H1 (cell line): ENCODE measurements at regions not wholly inside any gene's neighbourhood (a gene's known extent, or its start where the extent isn't known, plus 50 kb on each side); places are given as distances from the start of the nearest gene placed in this dataset.

Source experiments
- TF ChIP-seq, protein P1 (sequence below): fragments of 300-600 bp; sonication (generic); IDR thresholded peaks from 2 replicates; pipeline ENCODE4 v1.7.1; 2012; ENCODE audit warnings: low read length, moderate library complexity, mild to moderate bottlenecking, inconsistent platforms; ENCODE audit not compliant: insufficient replicate concordance

DNA sequence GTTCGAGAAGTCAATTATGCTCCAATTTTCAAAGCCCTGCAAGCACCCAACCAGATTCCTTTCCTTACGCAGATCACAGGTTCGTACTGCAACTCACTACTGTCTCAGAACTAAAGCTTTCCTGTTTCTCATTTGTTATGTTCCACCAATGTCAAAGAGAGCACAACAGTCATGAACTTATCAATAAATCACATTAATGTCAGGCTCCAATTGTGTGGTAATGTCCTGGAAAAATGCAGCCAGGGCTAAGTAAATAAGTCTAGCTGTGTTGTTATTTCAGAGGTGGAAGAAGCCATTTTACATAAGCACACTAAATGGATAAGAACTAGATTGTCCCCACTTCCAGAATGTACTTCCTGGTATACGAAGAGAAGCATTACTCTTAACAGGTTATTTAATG is 488.6 kb upstream of the PTGER4 start (continued):
- TF ChIP-seq, protein P1, sequence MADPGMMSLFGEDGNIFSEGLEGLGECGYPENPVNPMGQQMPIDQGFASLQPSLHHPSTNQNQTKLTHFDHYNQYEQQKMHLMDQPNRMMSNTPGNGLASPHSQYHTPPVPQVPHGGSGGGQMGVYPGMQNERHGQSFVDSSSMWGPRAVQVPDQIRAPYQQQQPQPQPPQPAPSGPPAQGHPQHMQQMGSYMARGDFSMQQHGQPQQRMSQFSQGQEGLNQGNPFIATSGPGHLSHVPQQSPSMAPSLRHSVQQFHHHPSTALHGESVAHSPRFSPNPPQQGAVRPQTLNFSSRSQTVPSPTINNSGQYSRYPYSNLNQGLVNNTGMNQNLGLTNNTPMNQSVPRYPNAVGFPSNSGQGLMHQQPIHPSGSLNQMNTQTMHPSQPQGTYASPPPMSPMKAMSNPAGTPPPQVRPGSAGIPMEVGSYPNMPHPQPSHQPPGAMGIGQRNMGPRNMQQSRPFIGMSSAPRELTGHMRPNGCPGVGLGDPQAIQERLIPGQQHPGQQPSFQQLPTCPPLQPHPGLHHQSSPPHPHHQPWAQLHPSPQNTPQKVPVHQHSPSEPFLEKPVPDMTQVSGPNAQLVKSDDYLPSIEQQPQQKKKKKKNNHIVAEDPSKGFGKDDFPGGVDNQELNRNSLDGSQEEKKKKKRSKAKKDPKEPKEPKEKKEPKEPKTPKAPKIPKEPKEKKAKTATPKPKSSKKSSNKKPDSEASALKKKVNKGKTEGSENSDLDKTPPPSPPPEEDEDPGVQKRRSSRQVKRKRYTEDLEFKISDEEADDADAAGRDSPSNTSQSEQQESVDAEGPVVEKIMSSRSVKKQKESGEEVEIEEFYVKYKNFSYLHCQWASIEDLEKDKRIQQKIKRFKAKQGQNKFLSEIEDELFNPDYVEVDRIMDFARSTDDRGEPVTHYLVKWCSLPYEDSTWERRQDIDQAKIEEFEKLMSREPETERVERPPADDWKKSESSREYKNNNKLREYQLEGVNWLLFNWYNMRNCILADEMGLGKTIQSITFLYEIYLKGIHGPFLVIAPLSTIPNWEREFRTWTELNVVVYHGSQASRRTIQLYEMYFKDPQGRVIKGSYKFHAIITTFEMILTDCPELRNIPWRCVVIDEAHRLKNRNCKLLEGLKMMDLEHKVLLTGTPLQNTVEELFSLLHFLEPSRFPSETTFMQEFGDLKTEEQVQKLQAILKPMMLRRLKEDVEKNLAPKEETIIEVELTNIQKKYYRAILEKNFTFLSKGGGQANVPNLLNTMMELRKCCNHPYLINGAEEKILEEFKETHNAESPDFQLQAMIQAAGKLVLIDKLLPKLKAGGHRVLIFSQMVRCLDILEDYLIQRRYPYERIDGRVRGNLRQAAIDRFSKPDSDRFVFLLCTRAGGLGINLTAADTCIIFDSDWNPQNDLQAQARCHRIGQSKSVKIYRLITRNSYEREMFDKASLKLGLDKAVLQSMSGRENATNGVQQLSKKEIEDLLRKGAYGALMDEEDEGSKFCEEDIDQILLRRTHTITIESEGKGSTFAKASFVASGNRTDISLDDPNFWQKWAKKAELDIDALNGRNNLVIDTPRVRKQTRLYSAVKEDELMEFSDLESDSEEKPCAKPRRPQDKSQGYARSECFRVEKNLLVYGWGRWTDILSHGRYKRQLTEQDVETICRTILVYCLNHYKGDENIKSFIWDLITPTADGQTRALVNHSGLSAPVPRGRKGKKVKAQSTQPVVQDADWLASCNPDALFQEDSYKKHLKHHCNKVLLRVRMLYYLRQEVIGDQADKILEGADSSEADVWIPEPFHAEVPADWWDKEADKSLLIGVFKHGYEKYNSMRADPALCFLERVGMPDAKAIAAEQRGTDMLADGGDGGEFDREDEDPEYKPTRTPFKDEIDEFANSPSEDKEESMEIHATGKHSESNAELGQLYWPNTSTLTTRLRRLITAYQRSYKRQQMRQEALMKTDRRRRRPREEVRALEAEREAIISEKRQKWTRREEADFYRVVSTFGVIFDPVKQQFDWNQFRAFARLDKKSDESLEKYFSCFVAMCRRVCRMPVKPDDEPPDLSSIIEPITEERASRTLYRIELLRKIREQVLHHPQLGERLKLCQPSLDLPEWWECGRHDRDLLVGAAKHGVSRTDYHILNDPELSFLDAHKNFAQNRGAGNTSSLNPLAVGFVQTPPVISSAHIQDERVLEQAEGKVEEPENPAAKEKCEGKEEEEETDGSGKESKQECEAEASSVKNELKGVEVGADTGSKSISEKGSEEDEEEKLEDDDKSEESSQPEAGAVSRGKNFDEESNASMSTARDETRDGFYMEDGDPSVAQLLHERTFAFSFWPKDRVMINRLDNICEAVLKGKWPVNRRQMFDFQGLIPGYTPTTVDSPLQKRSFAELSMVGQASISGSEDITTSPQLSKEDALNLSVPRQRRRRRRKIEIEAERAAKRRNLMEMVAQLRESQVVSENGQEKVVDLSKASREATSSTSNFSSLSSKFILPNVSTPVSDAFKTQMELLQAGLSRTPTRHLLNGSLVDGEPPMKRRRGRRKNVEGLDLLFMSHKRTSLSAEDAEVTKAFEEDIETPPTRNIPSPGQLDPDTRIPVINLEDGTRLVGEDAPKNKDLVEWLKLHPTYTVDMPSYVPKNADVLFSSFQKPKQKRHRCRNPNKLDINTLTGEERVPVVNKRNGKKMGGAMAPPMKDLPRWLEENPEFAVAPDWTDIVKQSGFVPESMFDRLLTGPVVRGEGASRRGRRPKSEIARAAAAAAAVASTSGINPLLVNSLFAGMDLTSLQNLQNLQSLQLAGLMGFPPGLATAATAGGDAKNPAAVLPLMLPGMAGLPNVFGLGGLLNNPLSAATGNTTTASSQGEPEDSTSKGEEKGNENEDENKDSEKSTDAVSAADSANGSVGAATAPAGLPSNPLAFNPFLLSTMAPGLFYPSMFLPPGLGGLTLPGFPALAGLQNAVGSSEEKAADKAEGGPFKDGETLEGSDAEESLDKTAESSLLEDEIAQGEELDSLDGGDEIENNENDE = no peak
